ENCODE measurements at regions not wholly inside any gene's neighbourhood (a gene's known extent, or its start where the extent isn't known, plus 50 kb on each side); places are given as distances from the start of the nearest gene placed in this dataset.
"Not testable (repeated sequence)": the region's sequence is repeated elsewhere in the genome, so short reads cannot be mapped to it uniquely, and the experiment has no call there.

- no peak for DNase-seq
Observed at GRCh38 chr1:198986442-198986841, 347.6 kb downstream of the PTPRC start.

GRCh38 chr1:199002661-199003060 is 363.8 kb downstream of the PTPRC start:
- DNase-seq = no peak

- no peak for DNase-seq
Observed at GRCh38 chr1:199007423-199007822, 368.6 kb downstream of the PTPRC start.

DNA sequence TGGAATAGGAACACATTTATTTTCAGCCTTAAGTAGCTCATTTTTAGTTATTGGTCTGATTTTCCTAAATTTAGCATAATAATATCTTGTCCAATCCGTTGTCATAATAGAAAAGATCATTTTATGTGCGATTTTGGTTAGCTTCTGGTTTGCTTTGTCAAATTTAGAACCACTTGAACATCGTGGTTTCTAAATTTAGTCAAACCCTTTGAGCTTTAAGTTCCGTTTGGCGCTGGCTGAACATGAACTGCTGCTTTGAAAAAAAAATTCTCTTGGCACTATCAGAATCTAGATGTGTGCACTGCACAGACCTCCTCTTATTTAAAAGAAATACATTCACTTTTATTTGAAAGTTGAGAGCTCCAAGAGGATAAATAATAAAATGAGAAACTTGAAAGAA is 370.6 kb downstream of the PTPRC start:
- no peak for DNase-seq

GRCh38 chr1:199010492-199010891 is 371.7 kb downstream of the PTPRC start:
- no peak for DNase-seq

GRCh38 chr1:199010933-199011332 is 372.1 kb downstream of the PTPRC start:
- no peak for DNase-seq

- no peak for DNase-seq
Observed at GRCh38 chr1:199015799-199016198, 377.0 kb downstream of the PTPRC start.

DNA sequence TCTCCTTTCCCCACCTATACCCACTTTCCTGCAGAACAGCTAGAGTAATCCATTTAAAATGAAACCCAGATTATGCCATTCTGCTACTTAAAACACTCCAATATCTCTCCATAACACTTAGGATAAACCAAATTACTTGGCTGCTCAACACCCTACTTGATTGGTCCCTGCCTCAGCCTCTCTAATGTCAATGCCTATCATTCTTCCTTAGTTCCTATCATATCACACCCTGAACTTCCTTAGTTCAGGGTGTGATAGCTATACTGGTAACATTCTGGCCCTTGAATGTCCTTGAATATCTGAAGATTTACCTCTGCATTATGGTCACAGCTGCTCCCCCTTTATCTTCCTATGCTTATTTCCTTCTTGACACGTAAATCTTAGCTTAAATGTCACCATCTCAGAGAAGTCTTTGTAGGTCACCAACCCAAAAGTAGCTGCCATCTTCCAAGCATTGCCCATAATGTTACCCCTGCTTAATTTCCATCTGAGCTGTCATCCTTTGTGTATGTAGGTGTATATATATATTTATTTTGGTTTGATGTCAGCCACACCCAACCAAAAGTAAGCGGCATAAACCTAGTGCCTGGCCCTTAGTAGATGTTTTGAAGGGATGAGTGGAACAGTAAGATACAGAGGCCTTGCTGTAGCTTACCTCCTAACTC is 379.8 kb downstream of the PTPRC start:
- no peak for DNase-seq

GRCh38 chr1:199020051-199020450 is 381.2 kb downstream of the PTPRC start:
- DNase-seq = no peak

- DNase-seq = no peak
Observed at GRCh38 chr1:199020904-199021303, 382.1 kb downstream of the PTPRC start.

DNA sequence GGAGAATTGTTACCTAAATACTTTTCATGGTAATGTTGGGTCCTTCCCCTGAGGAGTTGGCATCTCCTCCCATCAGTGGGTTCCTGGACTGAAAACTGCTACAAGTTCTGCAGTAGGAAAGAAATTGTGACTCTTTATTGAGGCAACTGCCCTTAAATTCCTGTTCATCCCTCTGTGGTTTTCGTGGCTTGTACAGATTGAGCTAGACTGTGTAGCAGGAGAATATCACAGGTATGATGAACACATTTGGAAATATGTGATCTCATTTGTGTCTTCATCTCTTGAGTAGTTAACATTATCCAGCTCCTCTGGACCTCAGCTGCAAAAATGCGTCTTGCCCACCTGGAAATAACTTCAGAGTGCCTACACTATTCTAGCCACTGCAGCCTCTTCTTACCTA is 390.6 kb downstream of the PTPRC start:
- no peak for DNase-seq

- DNase-seq = no peak
Observed at GRCh38 chr1:199029855-199030254, 391.0 kb downstream of the PTPRC start.

- DNase-seq = not testable (repeated sequence)
Observed at GRCh38 chr1:199030541-199030940, 391.7 kb downstream of the PTPRC start.

- DNase-seq = not testable (repeated sequence)
Observed at GRCh38 chr1:199031170-199031569, 392.3 kb downstream of the PTPRC start.

- not testable (repeated sequence) for DNase-seq
Observed at GRCh38 chr1:199032479-199032878, 393.6 kb downstream of the PTPRC start.

GRCh38 chr1:199033661-199034060 is 394.8 kb downstream of the PTPRC start:
- no peak for DNase-seq

- peak; percentile 32 for DNase-seq
Observed at GRCh38 chr1:199038156-199038555, 399.3 kb downstream of the PTPRC start.

GRCh38 chr1:199040076-199040905 is 401.5 kb downstream of the PTPRC start:
- DNase-seq = no peak

DNA sequence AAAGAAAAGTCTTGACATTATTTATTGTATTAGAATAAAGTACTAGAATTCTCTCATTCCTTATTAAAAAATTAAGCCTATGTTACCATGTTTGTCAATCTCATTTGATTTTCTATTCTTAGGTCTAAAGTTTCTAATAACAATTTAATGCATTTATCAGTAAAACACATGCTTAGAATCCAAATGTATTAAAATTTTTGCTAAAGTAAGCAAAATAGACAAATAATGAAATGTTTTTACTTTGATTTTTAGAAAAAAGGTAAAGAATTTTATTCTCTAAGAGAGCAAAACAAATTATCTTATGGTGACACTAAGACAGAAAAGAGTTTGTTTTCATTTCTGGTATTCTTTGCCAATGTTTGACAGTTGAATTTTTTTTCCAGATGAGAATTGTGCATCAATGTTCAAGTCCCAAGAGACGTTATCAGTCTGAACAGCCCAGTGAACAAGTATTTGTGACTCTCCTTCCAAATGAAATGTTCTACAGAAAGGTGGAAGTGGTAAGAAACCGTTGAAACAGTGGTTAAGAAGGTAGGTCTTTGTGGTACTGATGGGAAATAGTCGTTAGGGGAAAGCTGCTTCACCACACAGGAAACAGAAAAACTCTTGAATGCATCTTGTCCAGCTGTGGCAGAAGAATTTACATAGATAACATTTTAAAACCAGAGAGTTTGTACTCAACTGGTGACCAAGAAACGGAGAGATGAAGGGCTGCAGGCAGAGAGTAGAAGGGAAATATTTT is 402.5 kb downstream of the PTPRC start:
- no peak for DNase-seq

DNA sequence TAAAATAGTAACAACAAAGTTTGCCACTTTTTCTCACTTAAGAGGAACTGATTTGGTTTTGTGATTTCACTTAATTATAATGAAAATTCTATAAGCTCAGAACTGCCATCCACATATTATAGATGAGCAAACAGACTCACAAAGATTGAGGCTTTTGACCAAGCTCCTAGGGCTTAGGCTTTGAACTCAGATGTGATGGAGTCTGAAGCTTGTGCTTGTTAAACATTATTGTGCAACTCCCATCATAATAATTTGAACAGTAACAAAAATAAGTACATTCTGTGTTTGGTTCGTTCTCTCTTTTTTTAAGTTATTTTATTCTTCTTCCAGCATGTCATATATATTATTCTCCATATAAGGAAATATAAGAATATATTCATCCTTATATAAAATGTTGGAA is 403.4 kb downstream of the PTPRC start:
- no peak for DNase-seq

- no peak for DNase-seq
Observed at GRCh38 chr1:199044191-199044590, 405.4 kb downstream of the PTPRC start.

GRCh38 chr1:199046618-199047017 is 407.8 kb downstream of the PTPRC start:
- no peak for DNase-seq

DNA sequence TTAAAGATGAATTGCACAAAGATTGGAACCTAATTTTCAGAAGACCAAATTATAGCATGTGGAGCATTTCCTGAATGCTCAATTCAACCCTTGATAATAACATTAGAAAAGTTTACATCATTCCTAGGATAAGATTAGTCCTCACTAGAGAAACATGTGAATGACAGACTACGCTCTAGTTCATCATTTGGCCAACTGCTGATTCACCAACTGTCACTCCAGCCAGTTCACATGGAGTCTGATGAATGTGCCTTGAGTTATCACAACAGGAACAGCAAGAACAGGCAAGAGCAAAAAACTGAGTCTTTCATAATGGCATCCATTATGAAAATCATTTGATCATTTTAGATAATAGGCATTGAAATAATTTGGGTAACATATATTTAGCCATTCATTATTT is 415.9 kb downstream of the PTPRC start:
- no peak for DNase-seq

- no peak for DNase-seq
Observed at GRCh38 chr1:199057322-199057721, 418.5 kb downstream of the PTPRC start.

All from NCI-H1048 (cell line).